HCT116 (cell line): ENCODE measurements at regions not wholly inside any gene's neighbourhood (a gene's known extent, or its start where the extent isn't known, plus 50 kb on each side); places are given as distances from the start of the nearest gene placed in this dataset.

Experiments used
- ATAC-seq: fragments of 200-7000 bp; cut with Tn5 transposase; 2 replicates; pipeline ENCODE4 v1.9.1; 2020; ENCODE audit warnings: mild to moderate bottlenecking, moderate library complexity
- BruUV-seq: library from RNA; stranded (reverse); fragments of 400-500 nt; replicated peaks from 2 replicates; lab custom pipeline; 2021; lab: Mats Ljungman, UMichigan
- CTCF ChIA-PET: fragments of 300-600 bp; sonication (Branson Sonifier 250); formaldehyde crosslinking; loops from one replicate; lab custom pipeline; 2021; ENCODE audit warnings: antibody characterized with exemption; lab: Charles Lee
- POLR2A ChIA-PET: fragments of 300-600, 350-600 bp; sonication (Branson Sonifier 250); formaldehyde crosslinking; loops from one replicate; lab custom pipeline; 2021; ENCODE audit warnings: antibody characterized with exemption; lab: Charles Lee
- RAD21 ChIA-PET, 2 experiments: fragments of 300-600 bp; sonication (Branson Sonifier 250); formaldehyde crosslinking; loops; one replicate each; lab custom pipeline; 2023; ENCODE audit warnings: low total read pairs in 2 of 2; ENCODE audit not compliant: uncharacterized antibody in 2 of 2, unreplicated experiment in 2 of 2, low non-redundant PET in 1 of 2; lab: Charles Lee
- DNase-seq: peaks from one replicate; pipeline ENCODE4 v3.0.0-alpha.2; 2010; ENCODE audit warnings: low read depth, low spot score
- H2AFZ ChIP-seq: fragments of 200-600 bp; shearing (Covaris generic), sonication (generic); 2 replicates; pipeline ENCODE4 v1.6.1; 2017; ENCODE audit warnings: low read depth, mixed run types, mixed read lengths, antibody characterized with exemption, low read length; ENCODE audit not compliant: poor library complexity, severe bottlenecking
- H3K27ac ChIP-seq: 2 replicates; pipeline ENCODE4 v1.5.1; 2012; ENCODE audit warnings: low read depth, low read length
- H3K27me3 ChIP-seq: fragments of 200-600 bp; sonication (generic); 2 replicates; pipeline ENCODE4 v1.6.1; 2016; ENCODE audit warnings: mixed run types, low read length, mixed read lengths; ENCODE audit not compliant: insufficient read depth
- H3K36me3 ChIP-seq, 2 experiments: fragments of 200-500 bp in 1 of 2; fragments of 200-600 bp in 1 of 2; sonication (Bioruptor generic) in 1 of 2; sonication (generic) in 1 of 2; 2 replicates each; pipeline versions ENCODE4 v1.5.1 to v1.6.1; 2014 to 2016; ENCODE audit warnings: low read length in 2 of 2, inconsistent platforms in 1 of 2, mixed read lengths in 1 of 2, mixed run types in 1 of 2; ENCODE audit not compliant: insufficient read depth in 2 of 2, control insufficient read depth in 1 of 2
- H3K4me1 ChIP-seq, 2 experiments: fragments of 200-600 bp in 1 of 2; sonication (generic) in 1 of 2; 2 replicates each; pipeline versions ENCODE4 v1.5.1 to v1.6.1; 2012 to 2017; ENCODE audit warnings: low read length in 2 of 2, inconsistent platforms in 1 of 2, mild to moderate bottlenecking in 1 of 2, mixed read lengths in 1 of 2, mixed run types in 1 of 2, moderate library complexity in 1 of 2; ENCODE audit not compliant: insufficient read depth in 2 of 2, control insufficient read depth in 1 of 2
- H3K4me2 ChIP-seq: fragments of 200-600 bp; sonication (generic); 2 replicates; pipeline ENCODE4 v1.6.1; 2017; ENCODE audit warnings: mixed run types, low read length, mixed read lengths
- H3K4me3 ChIP-seq, 2 experiments: fragments of 200-600 bp in 1 of 2; sonication (generic) in 1 of 2; replicated peaks in 1 of 2; 2 replicates each; pipeline ENCODE4 v1.5.1; 2011 to 2016; ENCODE audit warnings: low read length in 2 of 2, control low read depth in 1 of 2, low read depth in 1 of 2, mild to moderate bottlenecking in 1 of 2, mixed read lengths in 1 of 2, mixed run types in 1 of 2
- H3K79me2 ChIP-seq: fragments of 200-600 bp; sonication (generic); 2 replicates; pipeline ENCODE4 v1.6.1; 2017; ENCODE audit warnings: mild to moderate bottlenecking, mixed run types, low read length, moderate library complexity, mixed read lengths; ENCODE audit not compliant: insufficient read depth
- H3K9ac ChIP-seq: fragments of 200-600 bp; sonication (generic); 2 replicates; pipeline ENCODE4 v1.6.1; 2016; ENCODE audit warnings: low read length, mixed read lengths
- H3K9me2 ChIP-seq: fragments of 200-600 bp; sonication (generic), shearing (Covaris generic); 2 replicates; pipeline ENCODE4 v1.6.1; 2017; ENCODE audit warnings: mixed run types, mild to moderate bottlenecking, moderate library complexity; ENCODE audit not compliant: insufficient read depth
- H3K9me3 ChIP-seq, 2 experiments: fragments of 200-500 bp in 1 of 2; fragments of 200-600 bp in 1 of 2; sonication (Bioruptor generic) in 1 of 2; sonication (generic) in 1 of 2; 2 replicates each; pipeline ENCODE4 v1.6.1; 2014 to 2017; ENCODE audit warnings: low read length in 2 of 2, mixed read lengths in 2 of 2, inconsistent platforms in 1 of 2, low read depth in 1 of 2, mild to moderate bottlenecking in 1 of 2, mixed run types in 1 of 2, moderate library complexity in 1 of 2; ENCODE audit not compliant: control insufficient read depth in 1 of 2, insufficient read depth in 1 of 2
- H4K20me1 ChIP-seq: fragments of 200-600 bp; sonication (generic), shearing (Covaris generic); 2 replicates; pipeline ENCODE4 v1.6.1; 2017; ENCODE audit warnings: mixed run types, mild to moderate bottlenecking, moderate library complexity; ENCODE audit not compliant: insufficient read depth
- CBX3 ChIP-seq: IDR thresholded peaks from 2 replicates; pipeline ENCODE4 v1.6.1; 2012; ENCODE audit warnings: low read depth
- EGR1 ChIP-seq: IDR thresholded peaks from 2 replicates; pipeline ENCODE4 v1.6.1; 2012; ENCODE audit warnings: low read depth
- EZH2 ChIP-seq: fragments of 200-600 bp; sonication (generic); IDR thresholded peaks from 2 replicates; pipeline ENCODE4 v1.6.1; 2017; ENCODE audit warnings: antibody characterized with exemption, mixed run types
- EZH2phosphoT487 ChIP-seq: fragments of 200-600 bp; IDR thresholded peaks from 2 replicates; pipeline ENCODE4 v1.6.1; 2018; ENCODE audit warnings: antibody characterized with exemption, borderline replicate concordance
- FOSL1 ChIP-seq: IDR thresholded peaks from 2 replicates; pipeline ENCODE4 v1.6.1; 2012; ENCODE audit warnings: low read depth
- JUND ChIP-seq: IDR thresholded peaks from 2 replicates; pipeline ENCODE4 v1.6.1; 2012
- MAX ChIP-seq: IDR thresholded peaks from 2 replicates; pipeline ENCODE4 v1.6.1; 2012
- POLR2AphosphoS5 ChIP-seq: IDR thresholded peaks from 2 replicates; pipeline ENCODE4 v1.6.1; 2011; ENCODE audit warnings: mild to moderate bottlenecking, low read depth, low read length, moderate library complexity
- SIN3A ChIP-seq: IDR thresholded peaks from 2 replicates; pipeline ENCODE4 v1.6.1; 2012; ENCODE audit warnings: low read depth
- SRF ChIP-seq: IDR thresholded peaks from 2 replicates; pipeline ENCODE4 v1.6.1; 2012; ENCODE audit warnings: low read depth
- ZBTB33 ChIP-seq: IDR thresholded peaks from 2 replicates; pipeline ENCODE4 v1.6.1; 2011; ENCODE audit warnings: mild to moderate bottlenecking, low read length, moderate library complexity; ENCODE audit not compliant: insufficient replicate concordance; ENCODE audit errors: extremely low read depth
- ZFX ChIP-seq: fragments of 450-650 bp; IDR thresholded peaks from 2 replicates; pipeline ENCODE4 v1.6.1; 2017
- ZNF274 ChIP-seq: fragments of 200-500 bp; sonication (Bioruptor generic); IDR thresholded peaks from 2 replicates; pipeline ENCODE4 v1.6.1; 2014; ENCODE audit warnings: mild to moderate bottlenecking, low read depth, low read length, inconsistent platforms
- intact Hi-C: fragments of 100-400 bp; cut with micrococcal nuclease; formaldehyde crosslinking; loops from 2 replicates; pipeline ENCODE4 v1.10.0; 2022

GRCh38 chr9:23526806-23527205, 299.2 kb downstream of the ELAVL2 start:
- Histone ChIP-seq H3K36me3 (no peaks in the 10 kb centered on the region), H3K79me2 (no peaks in the 10 kb centered on the region), H3K9ac (no peak overlapping the region), H3K27ac (no peak overlapping the region), H3K4me1 (no peaks in the 10 kb centered on the region), H3K9me2 (no peaks in the 10 kb centered on the region), H3K4me3 (no peak overlapping the region), H2AFZ (no peak overlapping the region), H4K20me1 (no peaks in the 10 kb centered on the region), H3K27me3 (no peaks in the 10 kb centered on the region), H3K9me3 (peaks cover 0 to 36% of the 10 kb centered on the region in 2 experiments; a peak in 2 of 4 replicates), H3K4me2 (no peak overlapping the region)
- no peak for TF ChIP-seq ZFX
- TF ChIP-seq JUND = no peak
- no peak for TF ChIP-seq CBX3
- TF ChIP-seq EZH2phosphoT487 = no peak
- no peak for TF ChIP-seq FOSL1
- TF ChIP-seq SRF = no peak
- no peak for TF ChIP-seq POLR2AphosphoS5
- no peak for TF ChIP-seq SIN3A
- TF ChIP-seq MAX = no peak
- no peak for TF ChIP-seq EZH2
- TF ChIP-seq EGR1 = no peak
- no peak for TF ChIP-seq ZBTB33
- TF ChIP-seq ZNF274 = no peak
- RAD21 ChIA-PET = no interaction called here
- CTCF ChIA-PET = no interaction called here
- DNase-seq = no peak
- ATAC-seq = no peak
- POLR2A ChIA-PET = no interaction called here
- intact Hi-C loops = no loop called here
- BruUV-seq = no TSS peak
